HG03354 (cell line): ENCODE measurements at regions not wholly inside any gene's neighbourhood (a gene's known extent, or its start where the extent isn't known, plus 50 kb on each side); places are given as distances from the start of the nearest gene placed in this dataset.

ENCODE experiments used
- ATAC-seq: cut with Tn5 transposase; IDR thresholded peaks from one replicate; pipeline ENCODE4 v1.9.1; 2021; ENCODE audit warnings: mild to moderate bottlenecking; ENCODE audit not compliant: unreplicated experiment, poor library complexity, severe bottlenecking

DNA sequence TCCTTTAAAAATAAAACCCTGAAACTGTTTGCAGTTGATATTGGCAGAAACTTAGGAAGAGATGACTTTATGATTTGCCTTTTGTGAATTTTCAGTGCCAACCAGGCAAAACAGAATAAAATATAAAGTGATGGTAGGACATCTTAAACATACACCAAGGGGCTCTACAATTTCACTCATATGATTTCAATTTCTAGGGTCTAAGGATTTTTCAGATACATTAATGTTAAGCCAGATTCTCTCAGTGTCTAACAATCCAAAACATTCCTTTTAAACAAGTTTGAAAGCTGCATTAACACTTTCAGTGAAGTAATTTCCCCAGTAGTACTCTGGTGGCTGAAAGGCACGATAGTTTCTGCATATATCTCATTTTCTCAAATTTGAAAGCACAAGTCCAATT lies 1262.0 kb upstream of the ADGRL3 start:
- ATAC-seq: no peak

- ATAC-seq: no peak
These were observed 1254.8 kb upstream of the ADGRL3 start for GRCh38 chr4:59945277-59945676.

DNA sequence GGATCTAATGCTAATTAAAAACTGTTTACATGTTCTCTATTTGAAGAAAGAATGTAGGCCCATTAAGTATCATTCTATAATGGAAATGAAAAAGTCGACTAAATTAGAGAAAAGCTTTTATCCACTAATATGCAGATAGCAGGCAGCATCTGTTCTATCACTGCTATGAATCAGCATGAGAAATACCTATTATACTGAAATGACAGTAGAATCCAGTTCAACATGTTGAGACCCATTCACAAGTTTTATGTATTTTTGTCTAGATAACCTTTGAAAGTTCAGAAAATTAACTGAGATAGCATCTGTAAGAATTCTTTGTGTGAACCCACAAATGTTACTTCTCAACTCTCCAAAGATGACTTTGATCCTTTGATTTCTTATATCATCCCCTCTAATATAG lies 1254.4 kb upstream of the ADGRL3 start:
- no peak for ATAC-seq

GRCh38 chr4:59956366-59956765 lies 1243.8 kb upstream of the ADGRL3 start:
- ATAC-seq: no peak

DNA sequence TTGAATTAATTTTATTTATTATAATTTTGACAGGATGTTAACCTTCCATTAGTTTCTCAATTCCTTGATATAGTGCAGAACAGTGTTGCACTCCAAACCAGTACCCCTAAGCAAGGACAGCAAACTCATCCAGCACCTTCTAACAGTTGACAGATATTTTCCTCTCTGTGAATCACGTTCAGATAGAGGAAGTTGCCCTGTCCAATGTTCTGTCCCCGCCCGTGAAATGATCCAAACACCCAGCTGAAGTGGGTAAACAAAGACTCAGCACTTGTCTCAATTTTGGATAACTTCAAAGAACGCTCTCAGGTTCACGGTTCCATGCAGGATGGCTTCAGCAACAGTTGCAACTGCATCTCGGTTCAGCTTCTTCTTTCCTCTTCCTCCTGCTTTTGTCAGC lies 1240.0 kb upstream of the ADGRL3 start:
- no peak for ATAC-seq

DNA sequence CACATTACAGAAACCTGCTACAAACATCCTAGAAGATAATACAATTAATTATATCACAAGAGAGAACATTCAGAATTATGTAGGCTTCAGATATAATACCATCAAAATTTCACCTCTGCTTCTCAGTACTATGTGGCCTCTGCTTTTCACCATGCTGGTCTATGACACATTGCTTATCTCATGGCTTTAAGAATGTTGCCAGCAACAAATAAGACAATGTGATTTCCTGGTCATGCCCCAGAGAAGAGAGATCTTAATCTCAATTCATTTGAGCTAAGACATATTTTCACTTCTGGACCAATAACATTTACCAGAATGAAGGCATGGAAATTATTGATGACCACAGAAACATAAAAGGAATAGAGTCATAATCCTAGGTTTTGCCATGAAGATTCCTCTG lies 1233.4 kb upstream of the ADGRL3 start:
- no peak for ATAC-seq

DNA sequence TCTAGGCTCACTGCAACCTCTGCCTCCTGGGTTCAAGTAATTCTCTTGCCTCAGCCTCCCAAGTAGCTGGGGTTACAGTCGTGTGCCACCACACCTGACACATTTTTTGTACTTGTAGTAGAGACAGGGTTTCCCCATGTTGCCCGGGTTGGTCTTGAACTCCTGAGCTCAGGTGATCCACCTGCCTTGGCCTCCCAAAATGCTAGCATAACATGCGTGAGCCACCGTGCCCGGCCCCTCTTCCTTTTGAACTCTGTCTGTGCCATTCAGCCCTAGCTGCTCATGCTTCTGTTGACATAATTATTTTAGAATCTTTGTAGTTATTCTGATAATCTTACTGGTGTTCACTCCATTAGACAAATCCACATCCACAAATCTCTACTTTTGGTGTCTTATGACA lies 1231.3 kb upstream of the ADGRL3 start:
- no peak for ATAC-seq

GRCh38 chr4:59969909-59970308 lies 1230.2 kb upstream of the ADGRL3 start:
- no peak for ATAC-seq

DNA sequence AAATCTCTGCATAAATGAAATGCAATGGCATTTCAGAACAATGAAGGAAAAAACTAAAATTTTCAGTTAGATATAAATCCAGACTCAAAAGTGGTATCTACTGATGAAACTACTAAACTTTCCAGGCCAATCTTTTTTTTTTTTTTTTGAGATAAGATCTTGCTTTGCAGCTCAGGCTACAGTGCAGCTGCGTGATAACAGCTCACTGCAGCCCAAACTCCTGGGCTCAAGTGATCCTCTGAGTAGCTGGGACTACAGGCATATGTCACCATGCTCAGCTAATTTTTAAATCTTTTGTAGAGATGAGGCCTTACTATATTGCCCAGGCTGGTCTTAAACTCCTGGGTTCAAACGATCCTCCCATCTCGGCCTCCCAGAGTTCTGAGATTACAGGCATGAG lies 1228.2 kb upstream of the ADGRL3 start:
- no peak for ATAC-seq

- ATAC-seq: no peak
These were observed 1226.6 kb upstream of the ADGRL3 start for GRCh38 chr4:59973492-59973891.

- no peak for ATAC-seq
These were observed 1221.1 kb upstream of the ADGRL3 start for GRCh38 chr4:59979061-59979460.

DNA sequence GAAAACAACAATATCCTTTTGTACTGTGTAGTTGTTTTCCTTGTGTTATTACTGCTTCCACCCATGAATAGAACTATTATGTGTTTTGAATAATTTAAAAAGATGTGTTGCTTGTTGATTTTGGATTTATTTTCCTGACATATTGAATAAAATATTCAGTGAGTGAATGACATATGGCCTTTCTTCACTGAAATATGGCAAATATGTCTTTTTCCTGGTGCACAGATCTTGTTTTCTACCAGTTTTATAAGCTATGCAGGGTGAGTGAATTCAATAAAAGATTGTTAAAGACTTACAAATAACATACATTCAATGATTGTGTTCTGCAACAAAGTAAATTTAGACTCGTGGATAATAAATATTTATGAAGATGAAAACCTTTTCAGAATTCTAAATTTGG lies 1216.3 kb upstream of the ADGRL3 start:
- ATAC-seq: no peak

GRCh38 chr4:59987289-59987688 lies 1212.8 kb upstream of the ADGRL3 start:
- ATAC-seq: no peak

- ATAC-seq: no peak
These were observed 1206.0 kb upstream of the ADGRL3 start for GRCh38 chr4:59994118-59994517.

- ATAC-seq: no peak
These were observed 1197.4 kb upstream of the ADGRL3 start for GRCh38 chr4:60002603-60003337.

GRCh38 chr4:60013464-60014184 lies 1186.5 kb upstream of the ADGRL3 start:
- no peak for ATAC-seq

GRCh38 chr4:60016971-60017370 lies 1183.2 kb upstream of the ADGRL3 start:
- ATAC-seq: no peak

- ATAC-seq: no peak
These were observed 1180.9 kb upstream of the ADGRL3 start for GRCh38 chr4:60019180-60019579.

DNA sequence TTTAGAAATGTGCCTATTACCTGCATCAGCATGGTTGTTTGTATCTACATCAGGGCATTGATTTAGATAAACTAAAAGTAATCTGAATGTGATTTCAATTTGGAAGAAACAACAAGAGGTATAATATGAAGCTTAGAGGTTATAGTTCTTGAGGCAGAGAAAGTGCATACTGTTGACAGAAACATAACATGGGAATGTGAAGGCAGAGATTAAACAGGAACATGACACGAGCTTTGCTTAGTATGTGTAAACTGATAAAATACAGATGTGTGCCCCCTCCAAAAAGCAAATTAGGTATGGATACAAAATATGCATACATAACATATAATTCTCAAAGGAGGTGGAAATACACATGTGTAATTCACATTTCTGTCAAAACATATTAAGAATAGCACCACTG lies 1180.2 kb upstream of the ADGRL3 start:
- ATAC-seq: no peak

GRCh38 chr4:60020389-60020788 lies 1179.7 kb upstream of the ADGRL3 start:
- ATAC-seq: no peak

DNA sequence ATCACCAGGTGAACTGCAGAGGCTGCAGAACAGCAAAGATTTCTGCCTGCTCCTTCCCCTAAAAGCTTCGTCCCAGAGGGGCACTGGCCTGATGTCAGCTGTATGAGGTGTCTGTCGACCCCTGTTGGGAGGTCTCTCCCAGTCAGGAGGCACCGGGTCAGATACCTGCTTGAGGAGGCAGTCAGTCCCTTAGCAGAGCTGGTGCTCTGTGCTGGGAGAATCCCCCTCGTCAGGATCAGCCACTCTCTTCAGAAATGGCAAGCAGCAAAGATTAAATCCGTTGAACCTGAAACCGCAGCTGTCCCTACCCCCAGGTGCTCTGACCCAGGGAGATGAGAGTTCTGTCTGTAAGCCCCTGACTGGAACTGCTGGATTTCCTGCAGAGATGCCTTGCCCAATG lies 1166.3 kb upstream of the ADGRL3 start:
- ATAC-seq: no peak
